MCF 10A (cell line): ENCODE measurements at regions not wholly inside any gene's neighbourhood (a gene's known extent, or its start where the extent isn't known, plus 50 kb on each side); places are given as distances from the start of the nearest gene placed in this dataset.

Experiments used
- BruUV-seq: library from RNA; stranded (reverse); fragments of 400-500 nt; replicated peaks from 2 replicates; lab custom pipeline; 2021; lab: Mats Ljungman, UMichigan
- CTCF ChIA-PET: fragments of 300-600 bp; sonication (Branson Sonifier 250); formaldehyde crosslinking; extraction: SDS; loops from one replicate; lab custom pipeline; 2021; ENCODE audit warnings: antibody characterized with exemption, inconsistent platforms; lab: Yijun Ruan, JAX
- POLR2A ChIA-PET: fragments of 300-600, 350-650 bp; sonication (Branson Sonifier 250); formaldehyde crosslinking; extraction: SDS; loops from one replicate; lab custom pipeline; 2020; ENCODE audit warnings: antibody characterized with exemption, inconsistent platforms; lab: Yijun Ruan, JAX
- DNase-seq: peaks from one replicate; pipeline ENCODE4 v3.0.0-alpha.2; 2018; ENCODE audit not compliant: unreplicated experiment
- H3K27ac Mint-ChIP-seq: one replicate; pipeline ENCODE4 v1.8.0; 2022; ENCODE audit warnings: mild to moderate bottlenecking, low read depth, mixed read lengths; ENCODE audit not compliant: unreplicated experiment
- H3K27me3 Mint-ChIP-seq: one replicate; pipeline ENCODE4 v1.8.0; 2022; ENCODE audit warnings: mixed read lengths; ENCODE audit not compliant: insufficient read depth, unreplicated experiment
- H3K36me3 Mint-ChIP-seq: one replicate; pipeline ENCODE4 v1.8.0; 2022; ENCODE audit warnings: mild to moderate bottlenecking, moderate library complexity, mixed read lengths; ENCODE audit not compliant: insufficient read depth, unreplicated experiment
- H3K4me1 Mint-ChIP-seq: one replicate; pipeline ENCODE4 v1.8.0; 2022; ENCODE audit warnings: mixed read lengths; ENCODE audit not compliant: insufficient read depth, unreplicated experiment
- H3K4me3 Mint-ChIP-seq: one replicate; pipeline ENCODE4 v1.8.0; 2022; ENCODE audit warnings: mild to moderate bottlenecking, moderate library complexity, mixed read lengths; ENCODE audit not compliant: unreplicated experiment
- H3K9me3 Mint-ChIP-seq: one replicate; pipeline ENCODE4 v1.8.0; 2022; ENCODE audit warnings: mixed read lengths; ENCODE audit not compliant: unreplicated experiment
- CTCF ChIP-seq: fragments of 200-600 bp; IDR thresholded peaks from one replicate; pipeline ENCODE4 v1.8.0; 2022; ENCODE audit warnings: antibody characterized with exemption, mild to moderate bottlenecking; ENCODE audit not compliant: unreplicated experiment
- intact Hi-C: fragments of 100-400 bp; cut with micrococcal nuclease; formaldehyde crosslinking; loops from 2 replicates; pipeline ENCODE4 v1.14.1; 2022

GRCh38 chr16:35631261-35631945 lies 2172.0 kb downstream of the TP53TG3F start:
- Mint-ChIP-seq H3K4me1 (no peaks in the 10 kb centered on the region), H3K27me3 (no peaks in the 10 kb centered on the region), H3K4me3 (no peak overlapping the region), H3K9me3 (no peaks in the 10 kb centered on the region), H3K36me3 (no peaks in the 10 kb centered on the region), H3K27ac (no peak overlapping the region)
- no peak for DNase-seq
- BruUV-seq, result no TSS peak
- CTCF ChIA-PET, result interaction anchor here (0.7 kb wide), 1 partner anchor 48 kb away, joined by 3 read pairs; no protein-coding TSS in a partner anchor
- POLR2A ChIA-PET, result no interaction called here
- intact Hi-C loops, result no loop called here
- no peak for TF ChIP-seq CTCF

DNA sequence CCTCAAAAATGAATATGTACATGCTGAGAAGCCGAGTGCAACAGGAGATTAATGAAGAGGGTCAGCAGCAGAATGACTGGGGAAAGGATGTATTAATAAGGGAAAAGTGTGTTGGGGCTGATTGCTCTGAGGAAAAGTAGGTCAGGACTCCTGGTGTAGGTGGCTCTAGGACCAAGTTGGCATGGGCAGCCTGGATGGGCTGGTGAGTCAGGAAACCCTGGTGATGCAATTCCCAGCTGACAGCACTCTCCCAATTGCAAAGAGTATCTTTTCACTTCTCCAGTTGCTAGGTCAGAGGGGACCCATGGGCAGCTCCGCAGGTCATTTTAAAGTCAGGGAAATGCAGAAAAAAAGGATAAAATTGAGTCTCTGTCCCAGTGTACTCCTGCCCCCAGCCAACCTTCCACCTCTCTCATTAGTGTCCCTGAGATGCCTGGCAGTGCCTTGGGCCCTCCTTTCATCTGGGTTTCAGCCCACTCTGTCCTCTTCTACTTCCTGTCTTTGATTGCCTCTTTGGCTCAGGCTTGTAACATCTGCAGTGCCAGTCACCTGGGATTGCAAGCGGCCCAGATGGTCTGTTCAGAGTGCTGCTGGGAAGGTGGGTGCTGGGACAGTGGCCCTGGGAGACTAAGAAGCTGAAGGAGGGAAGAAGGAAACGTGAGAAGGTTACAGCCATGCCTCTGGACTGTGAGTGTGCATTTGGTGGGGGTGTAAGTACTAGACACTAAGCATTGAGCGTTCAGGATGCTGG lies 2177.2 kb downstream of the TP53TG3F start:
- no TSS peak for BruUV-seq
- Mint-ChIP-seq H3K27me3 (no peaks in the 10 kb centered on the region), H3K4me1 (no peaks in the 10 kb centered on the region)

GRCh38 chr16:35637683-35638082 lies 2178.3 kb downstream of the TP53TG3F start:
- POLR2A ChIA-PET, result no interaction called here
- no peak overlapping the region for H3K4me3 Mint-ChIP-seq

More for the DNA sequence above, 2177.2 kb downstream of the TP53TG3F start:
- intact Hi-C loops, result no loop called here
- POLR2A ChIA-PET, result no interaction called here
- peaks cover 17% of the 10 kb centered on the region for H3K9me3 Mint-ChIP-seq
- CTCF ChIA-PET, result interaction anchor here (0.6 to 1.2 kb wide), 2 partner anchors 9 to 1414 kb away, joined by 3 to 4 read pairs; no protein-coding TSS in a partner anchor
- no peak overlapping the region for H3K4me3 Mint-ChIP-seq
- no peak for TF ChIP-seq CTCF
- no peaks in the 10 kb centered on the region for H3K36me3 Mint-ChIP-seq
- DNase-seq, result peak; percentile 4
- no peak overlapping the region for H3K27ac Mint-ChIP-seq

More at GRCh38 chr16:35637683-35638082, 2178.3 kb downstream of the TP53TG3F start:
- Mint-ChIP-seq H3K27ac (no peak overlapping the region), H3K4me1 (no peaks in the 10 kb centered on the region), H3K27me3 (no peaks in the 10 kb centered on the region), H3K9me3 (peaks cover 17% of the 10 kb centered on the region), H3K36me3 (no peaks in the 10 kb centered on the region)
- no TSS peak for BruUV-seq
- DNase-seq, result no peak
- CTCF ChIA-PET, result interaction anchor here (0.6 to 1.2 kb wide), 2 partner anchors 10 to 1415 kb away, joined by 3 to 4 read pairs; no protein-coding TSS in a partner anchor
- no peak for TF ChIP-seq CTCF
- intact Hi-C loops, result no loop called here
